DND-41 (cell line): ENCODE measurements at regions not wholly inside any gene's neighbourhood (a gene's known extent, or its start where the extent isn't known, plus 50 kb on each side); places are given as distances from the start of the nearest gene placed in this dataset.

Experiments
- EZH2 ChIP-seq: IDR thresholded peaks from 3 replicates; pipeline ENCODE4 v1.6.1; 2012; ENCODE audit warnings: borderline replicate concordance, low read depth, mild to moderate bottlenecking, moderate library complexity, low read length, inconsistent platforms; ENCODE audit not compliant: severe bottlenecking
- TF ChIP-seq, protein P1 (sequence below): IDR thresholded peaks from 2 replicates; pipeline ENCODE4 v1.5.1; 2012; ENCODE audit warnings: borderline replicate concordance, low read length, moderate library complexity, mild to moderate bottlenecking; ENCODE audit not compliant: poor library complexity, severe bottlenecking; ENCODE audit errors: extremely low read depth

DNA sequence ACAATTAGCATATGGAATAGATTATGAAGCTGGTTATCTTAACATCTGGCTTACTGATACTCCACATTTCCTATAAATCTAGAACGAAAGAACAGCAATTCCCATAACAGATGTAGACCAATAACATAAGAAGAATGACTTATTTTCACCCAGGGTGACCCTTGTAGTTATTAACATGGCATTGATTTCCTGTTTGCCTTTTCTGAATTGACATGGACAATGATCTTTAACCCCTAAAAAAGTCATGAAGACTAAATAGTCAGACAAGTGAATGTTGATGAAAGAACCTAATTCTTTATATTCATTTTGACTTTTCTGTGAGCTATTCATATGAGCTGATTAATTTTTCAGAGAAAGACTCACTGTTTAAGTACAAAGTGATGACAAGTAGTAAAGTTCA lies 175.3 kb upstream of the CD180 start:
- TF ChIP-seq, protein P1, sequence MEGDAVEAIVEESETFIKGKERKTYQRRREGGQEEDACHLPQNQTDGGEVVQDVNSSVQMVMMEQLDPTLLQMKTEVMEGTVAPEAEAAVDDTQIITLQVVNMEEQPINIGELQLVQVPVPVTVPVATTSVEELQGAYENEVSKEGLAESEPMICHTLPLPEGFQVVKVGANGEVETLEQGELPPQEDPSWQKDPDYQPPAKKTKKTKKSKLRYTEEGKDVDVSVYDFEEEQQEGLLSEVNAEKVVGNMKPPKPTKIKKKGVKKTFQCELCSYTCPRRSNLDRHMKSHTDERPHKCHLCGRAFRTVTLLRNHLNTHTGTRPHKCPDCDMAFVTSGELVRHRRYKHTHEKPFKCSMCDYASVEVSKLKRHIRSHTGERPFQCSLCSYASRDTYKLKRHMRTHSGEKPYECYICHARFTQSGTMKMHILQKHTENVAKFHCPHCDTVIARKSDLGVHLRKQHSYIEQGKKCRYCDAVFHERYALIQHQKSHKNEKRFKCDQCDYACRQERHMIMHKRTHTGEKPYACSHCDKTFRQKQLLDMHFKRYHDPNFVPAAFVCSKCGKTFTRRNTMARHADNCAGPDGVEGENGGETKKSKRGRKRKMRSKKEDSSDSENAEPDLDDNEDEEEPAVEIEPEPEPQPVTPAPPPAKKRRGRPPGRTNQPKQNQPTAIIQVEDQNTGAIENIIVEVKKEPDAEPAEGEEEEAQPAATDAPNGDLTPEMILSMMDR = no peak
- TF ChIP-seq EZH2 = no peak
